PC-9 (cell line): ENCODE measurements at regions not wholly inside any gene's neighbourhood (a gene's known extent, or its start where the extent isn't known, plus 50 kb on each side); places are given as distances from the start of the nearest gene placed in this dataset.

Experiments used
- BruUV-seq: library from RNA; stranded (reverse); fragments of 400-500 nt; replicated peaks from 2 replicates; lab custom pipeline; 2021; lab: Mats Ljungman, UMichigan
- CTCF ChIA-PET: fragments of 300-600 bp; sonication (Branson Sonifier 250); formaldehyde crosslinking; loops from one replicate; lab custom pipeline; 2022; ENCODE audit warnings: antibody characterized with exemption; lab: Charles Lee
- POLR2A ChIA-PET: fragments of 300-600 bp; sonication (Branson Sonifier 250); formaldehyde crosslinking; loops from one replicate; lab custom pipeline; 2022; ENCODE audit warnings: antibody characterized with exemption; ENCODE audit not compliant: unreplicated experiment; lab: Charles Lee
- DNase-seq, 2 experiments: peaks; one replicate each; pipeline versions ENCODE4 v3.0.0 to v3.0.0-alpha.2; 2015 to 2022; ENCODE audit warnings: mixed read lengths in 1 of 2
- H2AFZ ChIP-seq: fragments of 200-600 bp; sonication (generic); 2 replicates; pipeline ENCODE4 v1.8.1; 2017; ENCODE audit warnings: antibody characterized with exemption
- H3F3A ChIP-seq: fragments of 200-600 bp; sonication (generic); 2 replicates; pipeline ENCODE4 v1.8.1; 2017; ENCODE audit warnings: antibody characterized with exemption, mild to moderate bottlenecking, low read depth; ENCODE audit not compliant: insufficient read depth
- H3K27ac ChIP-seq: fragments of 200-600 bp; sonication (generic); 2 replicates; pipeline ENCODE4 v1.6.1; 2016; ENCODE audit warnings: mixed run types
- H3K27me3 ChIP-seq: fragments of 200-600 bp; sonication (generic); 2 replicates; pipeline ENCODE4 v1.6.1; 2016; ENCODE audit warnings: low read depth, mixed run types; ENCODE audit not compliant: insufficient read depth
- H3K36me3 ChIP-seq: fragments of 200-600 bp; sonication (generic); 2 replicates; pipeline ENCODE4 v1.6.1; 2016; ENCODE audit warnings: low read depth, mixed run types
- H3K4me1 ChIP-seq: fragments of 200-600 bp; sonication (generic); replicated peaks from 2 replicates; pipeline ENCODE4 v1.6.1; 2016; ENCODE audit warnings: mixed run types; ENCODE audit not compliant: insufficient read depth
- H3K4me2 ChIP-seq: fragments of 200-600 bp; sonication (generic); 2 replicates; pipeline ENCODE4 v1.6.1; 2017; ENCODE audit warnings: mixed run types
- H3K4me3 ChIP-seq: fragments of 200-600 bp; sonication (generic); 2 replicates; pipeline ENCODE4 v1.6.1; 2016; ENCODE audit warnings: mixed run types
- H3K79me2 ChIP-seq: fragments of 200-600 bp; sonication (generic); 2 replicates; pipeline ENCODE4 v1.6.1; 2017; ENCODE audit warnings: low read depth, mixed run types
- H3K9me2 ChIP-seq: fragments of 200-600 bp; sonication (generic); 2 replicates; pipeline ENCODE4 v1.8.1; 2017; ENCODE audit warnings: mild to moderate bottlenecking; ENCODE audit not compliant: insufficient read depth
- H3K9me3 ChIP-seq: fragments of 200-600 bp; sonication (generic); 2 replicates; pipeline ENCODE4 v1.8.1; 2016; ENCODE audit warnings: low read depth; ENCODE audit not compliant: insufficient read depth
- H4K20me1 ChIP-seq: fragments of 200-600 bp; sonication (generic); 2 replicates; pipeline ENCODE4 v1.8.1; 2017; ENCODE audit not compliant: insufficient read depth
- CTCF ChIP-seq: fragments of 200-600 bp; sonication (generic); conservative IDR thresholded peaks from 2 replicates; pipeline ENCODE4 v1.6.1; 2017; ENCODE audit warnings: mixed run types, antibody characterized with exemption, mild to moderate bottlenecking, moderate library complexity
- EZH2 ChIP-seq: fragments of 200-600 bp; sonication (generic); IDR thresholded peaks from 2 replicates; pipeline ENCODE4 v1.8.0; 2017; ENCODE audit warnings: antibody characterized with exemption, low read depth
- intact Hi-C: fragments of 100-400 bp; cut with micrococcal nuclease; formaldehyde crosslinking; loops from one replicate; pipeline ENCODE4 v1.10.0; 2022; ENCODE audit not compliant: unreplicated experiment

- Histone ChIP-seq H3K27ac (no peak overlapping the region), H4K20me1 (no peaks in the 10 kb centered on the region), H3K4me2 (no peak overlapping the region), H3F3A (no peaks in the 10 kb centered on the region), H3K79me2 (no peaks in the 10 kb centered on the region), H3K9me3 (no peaks in the 10 kb centered on the region), H3K4me3 (no peak overlapping the region), H3K9me2 (no peaks in the 10 kb centered on the region), H3K36me3 (no peaks in the 10 kb centered on the region), H3K27me3 (no peaks in the 10 kb centered on the region), H2AFZ (no peak overlapping the region), H3K4me1 (no peaks in the 10 kb centered on the region)
- intact Hi-C loops: no loop called here
- CTCF ChIA-PET: no interaction called here
- TF ChIP-seq EZH2 (no peak), CTCF (no peak)
- POLR2A ChIA-PET: no interaction called here
- DNase-seq: no peak
- no TSS peak for BruUV-seq
These were observed 249.5 kb downstream of the SQOR start for GRCh38 chr15:45884289-45884688.

GRCh38 chr15:45884755-45885445, 250.1 kb downstream of the SQOR start:
- no TSS peak for BruUV-seq
- H3K4me2 ChIP-seq: no peak overlapping the region
- H3K4me3 ChIP-seq: no peak overlapping the region
- TF ChIP-seq EZH2 (no peak), CTCF (no peak)
- H2AFZ ChIP-seq: no peak overlapping the region
- no peaks in the 10 kb centered on the region for H4K20me1 ChIP-seq
- no peaks in the 10 kb centered on the region for H3F3A ChIP-seq
- no peak overlapping the region for H3K27ac ChIP-seq
- ChIA-PET POLR2A (no interaction called here), CTCF (no interaction called here)
- no peaks in the 10 kb centered on the region for H3K9me3 ChIP-seq
- H3K9me2 ChIP-seq: no peaks in the 10 kb centered on the region
- H3K27me3 ChIP-seq: no peaks in the 10 kb centered on the region
- DNase-seq: no peak
- no peaks in the 10 kb centered on the region for H3K79me2 ChIP-seq
- H3K36me3 ChIP-seq: no peaks in the 10 kb centered on the region
- no peaks in the 10 kb centered on the region for H3K4me1 ChIP-seq
- intact Hi-C loops: no loop called here

- Histone ChIP-seq H3F3A (no peaks in the 10 kb centered on the region), H3K4me3 (no peak overlapping the region), H3K4me1 (no peaks in the 10 kb centered on the region), H3K27me3 (no peaks in the 10 kb centered on the region), H3K79me2 (no peaks in the 10 kb centered on the region), H3K27ac (no peak overlapping the region), H3K9me3 (no peaks in the 10 kb centered on the region), H3K9me2 (no peaks in the 10 kb centered on the region), H3K36me3 (no peaks in the 10 kb centered on the region), H2AFZ (no peak overlapping the region), H3K4me2 (no peak overlapping the region), H4K20me1 (no peaks in the 10 kb centered on the region)
- POLR2A ChIA-PET: no interaction called here
- CTCF ChIA-PET: no interaction called here
- intact Hi-C loops: no loop called here
- no TSS peak for BruUV-seq
- TF ChIP-seq EZH2 (no peak), CTCF (no peak)
- DNase-seq: no peak
These were observed 251.0 kb downstream of the SQOR start for GRCh38 chr15:45885801-45886200.
